HCEC 1CT (cell line): ENCODE measurements at regions not wholly inside any gene's neighbourhood (a gene's known extent, or its start where the extent isn't known, plus 50 kb on each side); places are given as distances from the start of the nearest gene placed in this dataset.
"Not testable (repeated sequence)": the region's sequence is repeated elsewhere in the genome, so short reads cannot be mapped to it uniquely, and the experiment has no call there.

ENCODE experiments used
- DNase-seq: peaks from one replicate; pipeline ENCODE4 v3.0.0-alpha.2; 2017

GRCh38 chr10:44167752-44168151 is 217.1 kb downstream of the CXCL12 start:
- no peak for DNase-seq

- DNase-seq: no peak
Measured at GRCh38 chr10:44166441-44166840, 218.5 kb downstream of the CXCL12 start.

GRCh38 chr10:44164251-44164956 is 220.5 kb downstream of the CXCL12 start:
- no peak for DNase-seq

- no peak for DNase-seq
Measured at GRCh38 chr10:44161184-44161583, 223.7 kb downstream of the CXCL12 start.

GRCh38 chr10:44157574-44157973 is 227.3 kb downstream of the CXCL12 start:
- no peak for DNase-seq

GRCh38 chr10:44154956-44155355 is 229.9 kb downstream of the CXCL12 start:
- no peak for DNase-seq

- no peak for DNase-seq
Measured at GRCh38 chr10:44153918-44154670, 230.8 kb downstream of the CXCL12 start.

GRCh38 chr10:44143556-44143955 is 241.3 kb downstream of the CXCL12 start:
- DNase-seq: no peak

- no peak for DNase-seq
Measured at GRCh38 chr10:44132361-44133289, 252.3 kb downstream of the CXCL12 start.

GRCh38 chr10:44126291-44126717 is 258.6 kb downstream of the CXCL12 start:
- no peak for DNase-seq

- DNase-seq: peak; percentile 2
Measured at GRCh38 chr10:44125879-44126278, 259.0 kb downstream of the CXCL12 start.

- DNase-seq: no peak
Measured at GRCh38 chr10:44118500-44118899, 266.4 kb downstream of the CXCL12 start.

GRCh38 chr10:44116474-44116873 is 268.4 kb downstream of the CXCL12 start:
- no peak for DNase-seq

- DNase-seq: no peak
Measured at GRCh38 chr10:44115516-44115915, 269.4 kb downstream of the CXCL12 start.

- no peak for DNase-seq
Measured at GRCh38 chr10:44114441-44114840, 270.5 kb downstream of the CXCL12 start.

GRCh38 chr10:44112280-44112679 is 272.6 kb downstream of the CXCL12 start:
- DNase-seq: not testable (repeated sequence)

GRCh38 chr10:44105696-44106095 is 279.2 kb downstream of the CXCL12 start:
- DNase-seq: no peak

GRCh38 chr10:44102726-44103255 is 282.1 kb downstream of the CXCL12 start:
- no peak for DNase-seq

GRCh38 chr10:44101082-44101481 is 283.8 kb downstream of the CXCL12 start:
- no peak for DNase-seq

- DNase-seq: no peak
Measured at GRCh38 chr10:44099511-44099910, 285.4 kb downstream of the CXCL12 start.

GRCh38 chr10:44096217-44096616 is 288.7 kb downstream of the CXCL12 start:
- not testable (repeated sequence) for DNase-seq

GRCh38 chr10:44089671-44090070 is 295.2 kb downstream of the CXCL12 start:
- no peak for DNase-seq

GRCh38 chr10:44087403-44087802 is 297.5 kb downstream of the CXCL12 start:
- DNase-seq: no peak
